H1 (cell line): ENCODE measurements at regions not wholly inside any gene's neighbourhood (a gene's known extent, or its start where the extent isn't known, plus 50 kb on each side); places are given as distances from the start of the nearest gene placed in this dataset.

Experiments used
- NRF1 ChIP-seq: IDR thresholded peaks from 2 replicates; pipeline ENCODE4 v1.6.1; 2011; ENCODE audit warnings: mild to moderate bottlenecking, low read depth, low read length, improper control_type of control experiment
- TF ChIP-seq, protein P1 (sequence below), 3 experiments: IDR thresholded peaks; 1 replicate in 2 of 3; 2 replicates in 1 of 3; pipeline versions ENCODE4 v1.5.1 to v1.6.1; 2011; ENCODE audit warnings: low read length in 3 of 3, mild to moderate bottlenecking in 3 of 3, inconsistent platforms in 2 of 3, low read depth in 1 of 3, moderate library complexity in 1 of 3; ENCODE audit not compliant: insufficient read depth in 1 of 3; ENCODE audit errors: control extremely low read depth in 1 of 3

DNA sequence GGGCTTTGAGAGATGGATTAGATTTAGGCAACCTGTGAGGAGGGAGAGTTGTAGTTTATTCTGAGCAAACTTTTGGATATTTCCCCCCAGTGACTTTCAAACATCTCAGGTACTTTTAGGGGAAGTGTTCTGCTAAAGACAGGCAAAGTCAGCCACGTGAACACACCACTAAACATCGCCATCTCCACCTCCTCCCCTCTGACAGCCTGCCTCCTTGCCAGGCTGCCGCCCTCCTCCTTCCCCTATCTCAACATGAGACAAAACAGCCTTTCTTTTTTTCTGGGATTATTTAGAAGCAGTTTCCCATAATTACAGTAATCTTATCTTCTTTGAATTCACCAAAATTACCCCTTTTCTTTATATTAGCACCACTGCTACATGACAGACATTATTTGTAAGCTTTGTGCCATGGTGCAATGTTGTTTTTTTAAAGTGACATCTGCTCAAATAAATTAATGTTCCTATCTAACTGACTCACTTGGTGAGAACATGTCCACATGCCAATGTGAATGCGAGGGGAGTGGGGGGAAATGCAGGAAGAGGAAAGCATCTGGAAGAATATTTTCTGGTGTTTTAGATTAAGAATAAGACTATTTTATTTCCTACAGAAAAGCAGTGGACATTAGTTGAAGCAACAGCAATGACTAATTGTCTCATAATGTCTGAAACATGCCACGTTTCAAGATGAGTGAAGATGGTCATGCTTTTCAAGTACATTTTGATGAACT lies 147.8 kb upstream of the ATP1B1 start (continued):
- TF ChIP-seq, protein P1, sequence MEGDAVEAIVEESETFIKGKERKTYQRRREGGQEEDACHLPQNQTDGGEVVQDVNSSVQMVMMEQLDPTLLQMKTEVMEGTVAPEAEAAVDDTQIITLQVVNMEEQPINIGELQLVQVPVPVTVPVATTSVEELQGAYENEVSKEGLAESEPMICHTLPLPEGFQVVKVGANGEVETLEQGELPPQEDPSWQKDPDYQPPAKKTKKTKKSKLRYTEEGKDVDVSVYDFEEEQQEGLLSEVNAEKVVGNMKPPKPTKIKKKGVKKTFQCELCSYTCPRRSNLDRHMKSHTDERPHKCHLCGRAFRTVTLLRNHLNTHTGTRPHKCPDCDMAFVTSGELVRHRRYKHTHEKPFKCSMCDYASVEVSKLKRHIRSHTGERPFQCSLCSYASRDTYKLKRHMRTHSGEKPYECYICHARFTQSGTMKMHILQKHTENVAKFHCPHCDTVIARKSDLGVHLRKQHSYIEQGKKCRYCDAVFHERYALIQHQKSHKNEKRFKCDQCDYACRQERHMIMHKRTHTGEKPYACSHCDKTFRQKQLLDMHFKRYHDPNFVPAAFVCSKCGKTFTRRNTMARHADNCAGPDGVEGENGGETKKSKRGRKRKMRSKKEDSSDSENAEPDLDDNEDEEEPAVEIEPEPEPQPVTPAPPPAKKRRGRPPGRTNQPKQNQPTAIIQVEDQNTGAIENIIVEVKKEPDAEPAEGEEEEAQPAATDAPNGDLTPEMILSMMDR (IDR thresholded peaks at IDR 0.05; ENCODE audit: control extremely low read depth in 1 of 3, insufficient read depth in 1 of 3, low read depth in 1 of 3, low read length in 3 of 3), result no peak
- TF ChIP-seq NRF1, result no peak
